ENCODE measurements at regions not wholly inside any gene's neighbourhood (a gene's known extent, or its start where the extent isn't known, plus 50 kb on each side); places are given as distances from the start of the nearest gene placed in this dataset.

GRCh38 chr22:47965066-47965465 is 1202.6 kb downstream of the TBC1D22A start:
- TF ChIP-seq CTCF (IDR thresholded peaks at IDR 0.05): no peak
- TF ChIP-seq POLR2A (IDR thresholded peaks at IDR 0.05): no peak

Data from heart left ventricle (tissue), 13 donors.